ENCODE measurements at regions not wholly inside any gene's neighbourhood (a gene's known extent, or its start where the extent isn't known, plus 50 kb on each side); places are given as distances from the start of the nearest gene placed in this dataset.

DNA sequence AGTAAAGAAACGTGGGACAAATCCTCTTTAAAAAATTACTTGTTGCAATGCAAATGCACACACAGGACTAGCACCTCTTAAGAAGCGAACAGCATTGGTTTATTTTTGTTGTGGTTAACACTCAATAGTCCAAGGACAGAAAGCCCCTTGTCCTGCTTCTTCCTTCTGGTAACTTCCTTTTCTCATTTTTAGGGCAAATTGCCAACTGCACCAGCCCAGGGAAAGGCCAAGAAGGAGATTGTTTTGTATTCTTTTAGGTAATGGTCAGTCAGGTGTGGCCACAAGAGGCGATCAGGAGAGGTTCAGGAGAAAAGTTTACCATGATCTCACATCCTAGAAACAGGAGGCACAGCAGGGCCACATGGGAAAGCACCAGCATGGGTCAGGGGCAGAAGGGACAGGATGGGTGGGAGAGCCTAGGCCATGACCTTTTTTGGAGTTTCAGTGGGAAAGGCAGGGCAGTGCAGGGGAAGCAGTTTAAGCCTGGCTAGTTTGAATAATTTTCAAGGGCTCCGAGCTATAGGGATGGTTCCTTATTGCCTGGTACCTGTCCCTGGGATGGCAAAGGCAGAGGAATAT, 73.0 kb downstream of the CHRNA1 start:
- peaks cover 3% of the 10 kb centered on the region for H3K4me1 ChIP-seq
- no peaks in the 10 kb centered on the region for H3K27me3 ChIP-seq
- no peak overlapping the region for H3K4me3 ChIP-seq
- DNase-seq (ENCODE audit: low spot score in 2 of 2), result no peak
- H3K36me3 ChIP-seq, result no peaks in the 10 kb centered on the region
- TF ChIP-seq POLR2AphosphoS5 (IDR thresholded peaks at IDR 0.05) (no peak), POLR2A (IDR thresholded peaks at IDR 0.05) (no peak)
- TF ChIP-seq, protein P1, sequence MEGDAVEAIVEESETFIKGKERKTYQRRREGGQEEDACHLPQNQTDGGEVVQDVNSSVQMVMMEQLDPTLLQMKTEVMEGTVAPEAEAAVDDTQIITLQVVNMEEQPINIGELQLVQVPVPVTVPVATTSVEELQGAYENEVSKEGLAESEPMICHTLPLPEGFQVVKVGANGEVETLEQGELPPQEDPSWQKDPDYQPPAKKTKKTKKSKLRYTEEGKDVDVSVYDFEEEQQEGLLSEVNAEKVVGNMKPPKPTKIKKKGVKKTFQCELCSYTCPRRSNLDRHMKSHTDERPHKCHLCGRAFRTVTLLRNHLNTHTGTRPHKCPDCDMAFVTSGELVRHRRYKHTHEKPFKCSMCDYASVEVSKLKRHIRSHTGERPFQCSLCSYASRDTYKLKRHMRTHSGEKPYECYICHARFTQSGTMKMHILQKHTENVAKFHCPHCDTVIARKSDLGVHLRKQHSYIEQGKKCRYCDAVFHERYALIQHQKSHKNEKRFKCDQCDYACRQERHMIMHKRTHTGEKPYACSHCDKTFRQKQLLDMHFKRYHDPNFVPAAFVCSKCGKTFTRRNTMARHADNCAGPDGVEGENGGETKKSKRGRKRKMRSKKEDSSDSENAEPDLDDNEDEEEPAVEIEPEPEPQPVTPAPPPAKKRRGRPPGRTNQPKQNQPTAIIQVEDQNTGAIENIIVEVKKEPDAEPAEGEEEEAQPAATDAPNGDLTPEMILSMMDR (IDR thresholded peaks at IDR 0.05), result no peak
- no peak overlapping the region for H3K27ac ChIP-seq
- WGBS, result 67% methylated on average over 4 of the region's 4 CpGs
- no peaks in the 10 kb centered on the region for H3K9me3 ChIP-seq

DNA sequence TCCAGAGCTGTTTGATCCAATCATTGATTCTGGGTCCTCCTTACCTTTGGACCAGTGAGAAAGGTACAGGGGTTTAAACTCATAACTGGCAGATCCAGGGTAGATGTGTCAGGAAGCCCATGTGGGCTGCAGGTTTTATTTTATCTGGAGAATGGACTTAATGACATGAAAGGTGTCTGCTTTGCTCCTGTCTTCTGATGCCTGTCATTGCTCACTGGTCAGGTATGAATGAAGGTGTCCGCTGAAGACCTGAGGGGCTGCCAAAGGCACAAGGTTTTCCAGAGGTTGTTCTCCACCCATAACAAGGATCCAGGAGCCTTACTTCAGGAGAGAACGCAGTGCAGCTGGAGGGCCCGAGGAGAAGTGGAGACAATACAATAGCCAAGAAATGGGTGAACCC, 74.2 kb downstream of the CHRNA1 start:
- WGBS, result 91% methylated on average over 3 of the region's 3 CpGs
- no peak for DNase-seq (ENCODE audit: low spot score in 2 of 2)
- TF ChIP-seq, protein P1 (IDR thresholded peaks at IDR 0.05), result no peak
- TF ChIP-seq POLR2AphosphoS5 (IDR thresholded peaks at IDR 0.05) (no peak), EP300 (IDR thresholded peaks at IDR 0.05) (no peak), POLR2A (IDR thresholded peaks at IDR 0.05) (no peak)
- H3K27me3 ChIP-seq, result no peaks in the 10 kb centered on the region
- no peak overlapping the region for H3K4me3 ChIP-seq
- no peaks in the 10 kb centered on the region for H3K9me3 ChIP-seq
- H3K27ac ChIP-seq, result no peak overlapping the region
- peaks cover 3% of the 10 kb centered on the region for H3K4me1 ChIP-seq
- H3K36me3 ChIP-seq, result no peaks in the 10 kb centered on the region

DNA sequence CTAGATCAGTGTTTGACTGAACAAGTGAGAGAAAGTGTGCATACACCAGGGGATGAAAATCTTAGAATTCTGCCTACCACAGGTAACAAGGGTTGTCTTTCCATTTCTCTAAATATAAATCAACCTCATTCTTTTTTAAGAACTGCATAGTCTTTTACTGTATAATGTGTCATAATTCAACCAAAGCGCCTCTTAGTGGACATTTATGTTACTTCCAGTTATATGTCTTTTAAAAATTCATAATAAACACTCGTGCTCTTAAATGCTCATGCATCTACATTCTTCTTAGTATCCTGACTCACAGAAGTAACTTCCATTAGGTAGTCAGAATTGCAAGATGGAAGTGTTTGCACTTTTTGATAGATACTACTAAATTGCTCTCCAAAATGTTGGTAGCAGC, 76.2 kb downstream of the CHRNA1 start:
- Histone ChIP-seq H3K9me3 (no peaks in the 10 kb centered on the region), H3K27ac (no peak overlapping the region), H3K4me3 (no peak overlapping the region), H3K27me3 (no peaks in the 10 kb centered on the region), H3K36me3 (no peaks in the 10 kb centered on the region), H3K4me1 (peaks cover 8% of the 10 kb centered on the region)
- TF ChIP-seq POLR2AphosphoS5 (IDR thresholded peaks at IDR 0.05), result no peak
- TF ChIP-seq, protein P1 (IDR thresholded peaks at IDR 0.05), result peak in 1 of 2 donors; percentile 16
- DNase-seq (ENCODE audit: low spot score in 2 of 2), result no peak
- WGBS, result 56% methylated on average over 2 of the region's 2 CpGs

DNA sequence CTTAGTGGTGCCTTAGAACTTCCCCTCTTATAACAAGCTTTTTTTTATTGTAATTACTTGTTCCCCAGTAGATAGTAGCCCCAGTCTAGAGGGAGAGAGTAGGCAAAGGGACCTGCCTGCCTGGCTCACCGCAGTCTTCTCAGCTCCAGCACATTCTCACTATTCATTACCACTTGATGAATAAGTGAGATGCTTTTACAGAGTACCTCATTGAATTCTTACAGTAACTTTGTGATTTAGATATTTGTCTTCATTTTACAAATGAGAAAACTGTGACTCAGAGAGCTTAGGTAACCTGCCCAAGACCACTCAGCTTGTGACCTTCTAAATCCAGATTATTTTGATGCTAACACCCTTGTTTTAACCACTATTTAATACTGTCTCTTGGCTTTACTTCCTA, 77.8 kb downstream of the CHRNA1 start:
- H3K9me3 ChIP-seq, result no peaks in the 10 kb centered on the region
- TF ChIP-seq POLR2AphosphoS5 (IDR thresholded peaks at IDR 0.05) (no peak), EP300 (IDR thresholded peaks at IDR 0.05) (no peak), POLR2A (IDR thresholded peaks at IDR 0.05) (no peak)
- TF ChIP-seq, protein P1 (IDR thresholded peaks at IDR 0.05), result no peak

DNA sequence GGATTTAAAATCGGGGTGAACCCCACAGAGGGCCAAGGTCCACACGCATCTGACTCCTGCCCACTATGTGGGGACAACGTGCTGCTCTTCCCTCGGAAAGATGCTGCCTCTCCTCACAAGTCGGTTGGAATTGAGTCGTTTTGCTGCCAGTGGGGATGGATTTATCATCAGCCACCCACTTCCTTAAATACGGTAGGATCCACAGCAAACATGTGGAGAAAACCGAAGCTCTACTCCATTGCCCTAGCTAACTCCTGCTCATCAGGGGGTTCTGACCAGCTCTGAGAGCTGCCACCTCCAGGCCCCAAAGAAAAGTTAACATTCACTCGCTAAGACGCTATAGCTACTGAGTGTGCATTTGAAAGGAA, 80.9 kb downstream of the CHRNA1 start:
- DNase-seq (ENCODE audit: low spot score in 2 of 2), result no peak
- 1% methylated on average over 10 of the region's 10 CpGs for WGBS
- H3K27me3 ChIP-seq, result no peaks in the 10 kb centered on the region
- H3K4me3 ChIP-seq, result peak overlapping the region; percentile 90
- H3K4me1 ChIP-seq, result peaks cover 24% of the 10 kb centered on the region
- H3K36me3 ChIP-seq, result no peaks in the 10 kb centered on the region
- peak overlapping the region; percentile 91 for H3K27ac ChIP-seq
- TF ChIP-seq POLR2A (IDR thresholded peaks at IDR 0.05) (no peak), POLR2AphosphoS5 (IDR thresholded peaks at IDR 0.05) (no peak), EP300 (IDR thresholded peaks at IDR 0.05) (no peak)
- TF ChIP-seq, protein P1 (IDR thresholded peaks at IDR 0.05), result no peak
- no peaks in the 10 kb centered on the region for H3K9me3 ChIP-seq

More for the DNA sequence above, 77.8 kb downstream of the CHRNA1 start:
- Histone ChIP-seq H3K36me3 (no peaks in the 10 kb centered on the region), H3K27ac (no peak overlapping the region), H3K4me1 (peaks cover 17% of the 10 kb centered on the region), H3K4me3 (no peak overlapping the region), H3K27me3 (no peaks in the 10 kb centered on the region)
- DNase-seq (ENCODE audit: low spot score in 2 of 2), result no peak
- 81% methylated on average over 1 of the region's 1 CpG for WGBS
